ENCODE measurements at regions not wholly inside any gene's neighbourhood (a gene's known extent, or its start where the extent isn't known, plus 50 kb on each side); places are given as distances from the start of the nearest gene placed in this dataset.

GRCh38 chr13:34419025-34419424 lies 523.0 kb upstream of the NBEA start:
- Histone ChIP-seq H3K27me3 (ENCODE audit: insufficient read depth, poor library complexity, severe bottlenecking) (no peaks in the 10 kb centered on the region), H3K27ac (replicated peaks) (no peak overlapping the region), H3K4me3 (replicated peaks; ENCODE audit: insufficient read depth, low read length) (no peak overlapping the region)
- no peak for DNase-seq (ENCODE audit: low read depth in 1 of 2, low spot score in 1 of 2)
- no peak for TF ChIP-seq POLR2AphosphoS5 (IDR thresholded peaks at IDR 0.05; ENCODE audit: low read depth)
- no peak for TF ChIP-seq REST (IDR thresholded peaks at IDR 0.05; ENCODE audit: insufficient replicate concordance, low read depth)
- TF ChIP-seq CTCF (IDR thresholded peaks at IDR 0.05; ENCODE audit: insufficient read depth, low read length) = no peak
- TF ChIP-seq GABPA (IDR thresholded peaks at IDR 0.05; ENCODE audit: low read depth) = no peak
- no peak for TF ChIP-seq SPI1 (IDR thresholded peaks at IDR 0.05; ENCODE audit: borderline replicate concordance, low read depth)

- no peak overlapping the region for H3K27ac ChIP-seq (replicated peaks)
- no peak overlapping the region for H3K4me3 ChIP-seq (replicated peaks; ENCODE audit: insufficient read depth, low read length)
- H3K27me3 ChIP-seq (ENCODE audit: insufficient read depth, poor library complexity, severe bottlenecking) = no peaks in the 10 kb centered on the region
- TF ChIP-seq REST (IDR thresholded peaks at IDR 0.05; ENCODE audit: insufficient replicate concordance, low read depth) (no peak), SPI1 (IDR thresholded peaks at IDR 0.05; ENCODE audit: borderline replicate concordance, low read depth) (no peak), CTCF (IDR thresholded peaks at IDR 0.05; ENCODE audit: insufficient read depth, low read length) (no peak), POLR2AphosphoS5 (IDR thresholded peaks at IDR 0.05; ENCODE audit: low read depth) (no peak), GABPA (IDR thresholded peaks at IDR 0.05; ENCODE audit: low read depth) (no peak)
- DNase-seq (ENCODE audit: low read depth in 1 of 2, low spot score in 1 of 2) = no peak
Observed at GRCh38 chr13:34419755-34420154, 522.3 kb upstream of the NBEA start.

- H3K4me3 ChIP-seq (replicated peaks; ENCODE audit: insufficient read depth, low read length) = no peak overlapping the region
- no peak for TF ChIP-seq GABPA (IDR thresholded peaks at IDR 0.05; ENCODE audit: low read depth)
- TF ChIP-seq POLR2AphosphoS5 (IDR thresholded peaks at IDR 0.05; ENCODE audit: low read depth) = no peak
- TF ChIP-seq REST (IDR thresholded peaks at IDR 0.05; ENCODE audit: insufficient replicate concordance, low read depth) = no peak
- TF ChIP-seq CTCF (IDR thresholded peaks at IDR 0.05; ENCODE audit: insufficient read depth, low read length) = no peak
- TF ChIP-seq SPI1 (IDR thresholded peaks at IDR 0.05; ENCODE audit: borderline replicate concordance, low read depth) = no peak
- DNase-seq (ENCODE audit: low read depth in 1 of 2, low spot score in 1 of 2) = no peak
- H3K27me3 ChIP-seq (ENCODE audit: insufficient read depth, poor library complexity, severe bottlenecking) = no peaks in the 10 kb centered on the region
- no peak overlapping the region for H3K27ac ChIP-seq (replicated peaks)
Observed at GRCh38 chr13:34420702-34421346, 521.2 kb upstream of the NBEA start.

Measured in HL-60 (cell line).